ENCODE measurements at regions not wholly inside any gene's neighbourhood (a gene's known extent, or its start where the extent isn't known, plus 50 kb on each side); places are given as distances from the start of the nearest gene placed in this dataset.

- TF ChIP-seq CTCF (IDR thresholded peaks at IDR 0.05) (no peak), POLR2A (IDR thresholded peaks at IDR 0.05; ENCODE audit: low read depth) (no peak), POLR2AphosphoS5 (IDR thresholded peaks at IDR 0.05) (no peak), EP300 (IDR thresholded peaks at IDR 0.05) (no peak)
Measured at GRCh38 chr4:54571293-54572151, 86.2 kb upstream of the KIT start.
